ENCODE measurements at regions not wholly inside any gene's neighbourhood (a gene's known extent, or its start where the extent isn't known, plus 50 kb on each side); places are given as distances from the start of the nearest gene placed in this dataset.

- no peak overlapping the region for H3K4me2 ChIP-seq (ENCODE audit: low read depth, low read length)
- H3K9ac ChIP-seq (ENCODE audit: insufficient read depth, low read depth, low read length) = no peak overlapping the region
- H2AFZ ChIP-seq (ENCODE audit: low read length) = no peak overlapping the region
- no peaks in the 10 kb centered on the region for H3K36me3 ChIP-seq (replicated peaks in 1 of 2; ENCODE audit: control insufficient read depth in 1 of 2, insufficient read depth in 2 of 2, low read length in 2 of 2)
- ATAC-seq (no peak), FAIRE-seq (no peak), DNase-seq (ENCODE audit: low spot score) (no peak)
- CTCF ChIA-PET (ENCODE audit: low intra/inter-chr PET ratio, low total read pairs) = no interaction called here
- no peak overlapping the region for H3K4me3 ChIP-seq (replicated peaks in 1 of 3; ENCODE audit: insufficient read depth in 1 of 3, low read depth in 2 of 3, low read length in 3 of 3)
- intact Hi-C loops (cut with micrococcal nuclease; ENCODE audit: unreplicated experiment) = no loop called here
- no peak for TF ChIP-seq ZNF563 (CRISPR knock-in tag; IDR thresholded peaks at IDR 0.05)
- no peak for TF ChIP-seq SNRNP70 (IDR thresholded peaks at IDR 0.05; ENCODE audit: low read depth, low read length)
- TF ChIP-seq SALL2 (CRISPR knock-in tag; IDR thresholded peaks at IDR 0.05) = no peak
- TF ChIP-seq ZBTB46 (CRISPR knock-in tag; IDR thresholded peaks at IDR 0.05; ENCODE audit: borderline replicate concordance) = no peak
- TF ChIP-seq AKAP8 (CRISPR knock-in tag; IDR thresholded peaks at IDR 0.05) = no peak
- TF ChIP-seq ZNF224 (CRISPR knock-in tag; IDR thresholded peaks at IDR 0.05) = no peak
- TF ChIP-seq HNRNPUL1 (IDR thresholded peaks at IDR 0.05; ENCODE audit: low read depth, low read length) = no peak
- no peak for TF ChIP-seq POGK (CRISPR knock-in tag; conservative IDR thresholded peaks at IDR 0.05)
- TF ChIP-seq AGO2 (optimal IDR thresholded peaks at IDR 0.05; ENCODE audit: low read depth, low read length) = no peak
- TF ChIP-seq U2AF1 (optimal IDR thresholded peaks at IDR 0.05; ENCODE audit: low read depth, low read length) = no peak
- TF ChIP-seq ZNF569 (CRISPR knock-in tag; IDR thresholded peaks at IDR 0.05; ENCODE audit: borderline replicate concordance) = no peak
- TF ChIP-seq BORCS8-MEF2B (CRISPR knock-in tag; IDR thresholded peaks at IDR 0.05) = no peak
- no peak for TF ChIP-seq RBFOX2 (IDR thresholded peaks at IDR 0.05; ENCODE audit: low read depth, low read length)
- TF ChIP-seq ZNF564 (CRISPR knock-in tag; IDR thresholded peaks at IDR 0.05) = no peak
- no peak for TF ChIP-seq ZNF839 (CRISPR knock-in tag; IDR thresholded peaks at IDR 0.05; ENCODE audit: borderline replicate concordance)
- TF ChIP-seq ZNF337 (CRISPR knock-in tag; IDR thresholded peaks at IDR 0.05; ENCODE audit: borderline replicate concordance, low read depth) = no peak
- TF ChIP-seq ZNF414 (CRISPR knock-in tag; IDR thresholded peaks at IDR 0.05) = no peak
- TF ChIP-seq KDM3A (CRISPR knock-in tag; IDR thresholded peaks at IDR 0.05; ENCODE audit: low read depth) = no peak
- no peak for TF ChIP-seq PRDM4 (CRISPR knock-in tag; IDR thresholded peaks at IDR 0.05; ENCODE audit: borderline replicate concordance)
- WGBS (ENCODE audit: low lambda C conversion rate) = 66% methylated on average over 8 of the region's 8 CpGs
- no peaks in the 10 kb centered on the region for H3K4me1 ChIP-seq (ENCODE audit: insufficient read depth, low read length)
- BruUV-seq (replicated peaks) = no TSS peak
- H3K9me3 ChIP-seq (ENCODE audit: low read length) = no peaks in the 10 kb centered on the region
- POLR2A ChIA-PET = no interaction called here
- no peaks in the 10 kb centered on the region; a peak in 1 of 5 replicates for H3K27me3 ChIP-seq (ENCODE audit: control insufficient read depth in 1 of 2, insufficient read depth in 2 of 2, low read length in 2 of 2)
- no peaks in the 10 kb centered on the region for H4K20me1 ChIP-seq (ENCODE audit: insufficient read depth, low read length)
- no peaks in the 10 kb centered on the region for H3K79me2 ChIP-seq (ENCODE audit: insufficient read depth, low read length)
- in situ Hi-C loops (cut with HindIII; ENCODE audit: extremely low pct_ligation_motif_present, low pct_unique_long_range_greater_than_20kb) = loop anchor here (5.0 kb wide), 1 partner anchor 1872 kb away; no protein-coding TSS in a partner anchor
- no peak overlapping the region for H3K27ac ChIP-seq (ENCODE audit: extremely low read length, insufficient read depth, low read length)
Observed at GRCh38 chr18:78159397-78159796, 820.2 kb upstream of the SALL3 start.

Measured in HepG2 (cell line).